HG03135 (cell line): ENCODE measurements at regions not wholly inside any gene's neighbourhood (a gene's known extent, or its start where the extent isn't known, plus 50 kb on each side); places are given as distances from the start of the nearest gene placed in this dataset.

Experiments
- ATAC-seq: cut with Tn5 transposase; IDR thresholded peaks from one replicate; pipeline ENCODE4 v1.9.1; 2021; ENCODE audit warnings: mild to moderate bottlenecking, moderate library complexity; ENCODE audit not compliant: unreplicated experiment

DNA sequence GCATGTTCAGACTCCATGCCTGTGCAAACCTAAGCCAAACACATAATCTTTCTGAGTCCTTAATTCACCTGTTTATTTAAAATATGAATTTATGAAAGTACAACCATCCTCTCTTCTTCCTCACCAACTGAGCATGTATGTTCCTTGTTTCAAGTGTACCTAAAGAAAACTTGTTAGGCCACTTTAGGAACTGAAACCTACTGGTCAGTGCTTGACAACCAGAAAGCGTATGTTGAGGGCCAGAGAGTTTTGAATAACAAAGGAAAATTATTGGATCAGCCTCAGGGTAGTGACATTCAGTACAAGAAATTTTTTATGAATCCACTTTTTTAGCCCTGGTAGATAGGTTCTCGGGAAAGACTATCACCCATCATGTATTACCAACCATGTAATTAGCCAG is 847.6 kb upstream of the CELF4 start:
- no peak for ATAC-seq

DNA sequence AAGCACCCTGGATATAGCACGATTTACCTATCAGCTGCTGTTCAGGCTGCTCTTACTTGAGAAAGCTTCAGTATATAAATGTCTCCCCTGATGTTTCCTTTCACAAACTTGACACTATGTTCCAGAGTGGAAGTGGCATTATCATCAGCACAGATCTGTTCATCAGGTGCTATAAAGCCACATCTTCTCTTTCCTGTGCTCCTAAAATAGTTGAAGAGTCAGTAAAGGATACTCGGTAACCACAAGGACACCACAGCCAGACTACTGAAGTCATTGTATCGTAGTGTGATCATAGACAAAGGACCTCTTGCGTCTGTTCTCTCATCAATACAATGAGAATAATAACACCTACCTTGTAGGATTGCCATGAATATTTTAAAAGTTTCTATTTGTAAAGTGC is 841.0 kb upstream of the CELF4 start:
- ATAC-seq = no peak

DNA sequence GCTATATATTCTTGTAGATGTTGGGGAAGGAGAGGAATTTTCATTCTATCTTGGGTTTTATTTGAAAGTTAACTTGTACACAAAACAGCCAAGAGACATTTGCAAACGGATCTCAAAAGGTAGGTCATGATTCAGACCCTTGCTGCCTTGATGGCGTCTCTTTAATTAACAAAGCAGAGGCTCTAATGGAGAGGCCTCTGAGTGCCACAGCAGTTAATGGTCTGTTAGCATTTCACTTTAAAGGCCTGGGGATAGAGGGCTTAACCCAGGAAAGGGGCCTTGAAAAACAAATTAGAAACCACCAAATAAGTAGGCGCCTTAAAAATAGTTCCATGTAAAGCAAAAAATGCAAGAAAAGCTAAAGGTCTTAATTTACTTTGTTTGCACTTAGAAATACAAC is 836.9 kb upstream of the CELF4 start:
- no peak for ATAC-seq

DNA sequence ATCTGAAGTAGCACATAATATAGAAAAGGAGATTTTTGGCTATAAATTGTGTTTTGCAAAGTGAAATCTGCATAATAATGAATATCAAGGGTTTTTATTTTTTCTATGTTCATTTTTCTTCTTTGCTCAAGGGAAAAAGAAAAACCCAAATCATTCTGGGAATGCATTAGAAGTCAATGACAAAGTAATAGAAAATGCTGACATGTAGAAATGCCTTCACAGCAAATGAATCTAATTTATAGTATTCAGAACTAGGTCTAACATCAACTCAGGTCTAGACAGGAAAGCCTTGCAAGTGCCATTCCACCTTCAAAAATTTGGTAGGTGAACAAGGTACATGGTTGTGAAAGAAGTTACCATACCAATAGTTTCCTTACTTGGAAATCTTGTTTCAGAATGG is 831.5 kb upstream of the CELF4 start:
- ATAC-seq = no peak

DNA sequence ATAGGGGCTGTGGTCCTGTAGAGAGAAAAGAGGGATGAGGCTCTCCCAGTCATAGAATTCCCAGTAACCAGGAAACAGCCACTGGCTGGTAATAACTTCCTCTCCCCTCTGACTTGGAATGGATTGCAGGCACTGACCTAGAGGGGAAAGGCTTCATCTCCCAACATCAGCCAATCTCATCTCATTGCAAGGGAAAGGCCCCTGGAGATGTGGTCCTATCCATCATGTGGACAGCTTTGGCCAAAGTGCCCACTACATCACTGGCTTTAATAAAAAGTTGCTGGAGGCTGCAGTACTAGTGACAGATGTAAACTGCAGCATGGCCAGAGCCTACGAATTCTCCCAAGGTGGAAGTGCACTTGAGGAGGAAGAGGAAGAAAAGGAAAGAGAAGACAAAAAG is 820.5 kb upstream of the CELF4 start:
- ATAC-seq = no peak

DNA sequence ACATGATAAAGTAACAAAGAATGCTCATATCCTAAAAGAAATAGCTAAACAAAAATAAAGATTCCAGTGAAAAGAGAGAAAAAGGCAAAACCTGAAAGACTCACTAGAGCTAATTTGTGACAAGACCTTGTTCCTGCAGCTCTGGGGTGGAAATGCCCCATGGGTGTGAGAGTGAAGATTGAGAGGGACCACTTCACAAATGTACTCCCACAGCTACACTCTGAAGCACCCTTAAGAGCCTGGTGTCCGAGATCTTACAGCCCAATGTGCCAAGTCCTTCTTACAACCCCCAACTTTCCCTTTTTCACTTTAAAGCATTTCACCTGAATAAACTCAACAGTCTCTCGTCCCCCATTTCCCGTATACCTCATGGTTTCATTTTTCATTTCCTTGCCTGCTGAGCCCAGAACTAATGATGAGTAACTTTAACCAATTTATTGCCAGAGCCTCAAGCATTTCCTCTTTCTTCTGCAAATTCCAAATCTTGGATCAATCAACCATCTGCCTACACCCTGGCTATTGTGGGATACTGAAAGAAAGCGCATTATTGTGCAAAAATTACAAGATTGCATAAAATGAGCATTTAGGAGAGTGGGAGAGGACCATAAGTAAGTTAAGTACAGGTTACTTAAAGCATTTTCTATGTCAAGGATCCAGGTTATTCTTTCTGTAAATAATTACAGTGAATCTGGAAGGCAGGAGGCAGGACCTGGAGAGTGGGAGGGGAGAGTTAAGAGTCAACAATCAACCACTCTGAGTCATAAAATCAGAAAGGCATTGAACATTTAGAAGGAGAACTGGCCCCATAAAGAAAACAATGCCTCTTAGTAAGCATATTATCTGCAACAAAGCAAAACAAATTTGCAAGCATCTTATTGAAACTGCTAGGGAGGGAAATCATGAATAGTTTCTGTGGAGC is 804.4 kb upstream of the CELF4 start:
- no peak for ATAC-seq

DNA sequence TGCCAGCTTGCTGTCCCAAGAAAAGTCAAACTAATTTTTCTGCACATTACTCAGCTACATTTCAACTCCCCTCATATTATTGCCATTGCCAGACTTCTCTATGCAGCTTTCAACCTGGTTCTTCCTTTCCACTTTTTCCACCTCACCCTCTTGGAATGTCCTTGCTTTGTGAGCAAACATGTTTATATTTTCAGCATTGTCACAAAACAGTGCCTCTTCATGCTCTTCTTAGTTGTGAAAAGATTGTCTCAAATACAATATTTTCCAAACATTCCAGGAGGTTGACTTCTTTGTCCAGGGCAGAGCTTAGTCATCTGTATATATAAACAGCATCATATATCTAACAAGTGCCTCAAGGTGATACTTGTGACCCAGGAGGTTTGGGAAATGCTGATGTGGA is 803.3 kb upstream of the CELF4 start:
- ATAC-seq = no peak

DNA sequence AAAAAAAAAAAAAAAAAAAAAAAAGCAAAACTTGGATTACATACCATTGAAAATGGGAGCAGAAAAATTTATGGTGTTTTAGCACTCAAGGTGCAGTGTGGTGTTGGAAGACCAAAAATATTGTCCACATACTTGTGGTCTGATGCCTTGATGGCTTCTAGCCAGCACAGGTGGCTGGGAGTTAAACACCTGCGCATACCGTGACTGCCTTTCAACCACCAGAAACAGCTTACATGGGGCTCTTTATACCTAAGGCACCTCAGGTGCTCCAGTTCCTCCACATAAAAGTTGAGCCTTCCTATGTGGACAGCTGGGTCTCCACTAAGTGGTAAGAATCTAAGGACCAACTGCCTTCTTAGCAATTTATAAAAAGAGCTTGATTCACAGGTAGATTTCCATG is 802.6 kb upstream of the CELF4 start:
- ATAC-seq = no peak

DNA sequence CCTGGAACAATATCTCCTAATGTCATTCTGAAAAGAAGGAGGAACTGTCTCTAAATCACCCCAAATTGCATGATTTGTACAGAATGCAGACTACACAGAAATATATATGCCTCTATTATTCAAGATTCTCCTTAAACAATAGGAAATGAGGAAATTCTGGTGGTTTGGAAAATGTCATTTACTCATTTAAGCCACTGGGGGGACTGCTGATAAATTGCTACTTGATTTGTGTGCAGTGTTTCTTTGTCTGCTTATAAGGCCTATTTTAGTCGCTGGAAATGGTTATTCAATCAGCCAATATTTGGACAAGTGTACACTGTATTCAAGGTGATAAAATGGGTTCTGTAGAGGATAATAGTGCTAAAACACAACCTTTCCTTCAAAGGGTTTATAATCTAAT is 801.9 kb upstream of the CELF4 start:
- no peak for ATAC-seq

DNA sequence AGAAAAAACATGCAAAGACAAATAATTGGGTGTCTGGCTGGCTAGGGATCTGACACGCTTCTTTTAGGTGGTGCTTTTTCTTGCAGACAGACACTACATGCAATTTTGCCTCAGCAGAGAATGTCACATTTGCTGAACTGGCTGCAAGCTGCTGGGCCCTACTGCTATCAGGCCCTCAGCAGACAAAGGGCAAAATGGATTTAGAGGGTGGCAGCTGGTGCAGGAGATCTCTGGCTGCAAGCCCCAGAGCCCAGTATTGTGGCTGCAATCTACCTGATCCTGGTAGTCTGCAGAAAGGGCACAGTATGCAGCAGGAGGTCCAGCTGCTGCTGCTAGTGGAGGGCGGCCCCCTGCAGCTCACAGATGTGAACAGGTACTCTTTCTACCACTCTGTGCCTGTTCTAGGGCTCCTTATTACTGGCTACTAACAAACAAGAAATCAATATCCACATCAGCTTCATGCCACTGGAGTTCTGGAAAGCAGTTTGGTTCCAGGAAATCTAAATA is 796.7 kb upstream of the CELF4 start:
- no peak for ATAC-seq

DNA sequence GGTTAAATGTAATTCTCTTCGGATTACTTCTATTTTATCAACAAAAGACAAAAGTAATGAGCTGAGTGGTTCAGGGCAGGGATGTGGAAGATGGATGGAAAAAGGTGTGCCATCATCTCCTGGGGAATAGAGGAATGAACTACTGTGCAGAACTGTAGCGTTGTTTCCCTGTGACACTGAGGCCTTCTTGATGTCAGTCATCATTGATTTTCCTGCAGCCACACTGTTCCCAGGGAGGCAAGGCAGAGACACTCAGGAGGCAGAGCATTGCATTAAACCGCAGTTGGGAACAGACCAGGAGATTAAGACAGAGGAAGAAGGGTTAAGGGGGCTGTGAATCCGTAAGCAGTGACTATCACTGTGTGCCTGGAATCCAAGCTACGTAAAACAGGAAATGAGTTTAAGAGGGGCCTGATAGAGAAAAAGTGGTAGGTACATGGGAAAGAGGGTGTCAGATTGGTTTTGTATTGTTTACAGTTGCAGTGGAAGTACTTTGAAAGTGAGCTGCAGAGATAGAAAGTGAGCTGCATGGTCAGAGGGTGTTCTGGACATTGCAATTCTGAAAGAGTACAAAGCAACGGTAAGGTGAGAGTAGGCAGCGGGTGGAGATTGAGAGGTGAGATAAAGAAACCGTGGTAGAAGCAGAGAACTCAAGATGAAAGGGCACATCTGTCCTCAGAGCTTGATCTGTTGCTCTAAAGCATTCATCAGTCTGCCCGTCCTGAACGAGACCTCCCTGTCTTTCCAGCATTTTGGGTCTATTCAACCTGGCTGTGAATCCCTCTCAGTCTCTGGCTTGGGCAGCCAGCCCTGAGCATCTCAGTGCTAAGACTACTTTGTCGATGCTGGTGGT is 793.4 kb upstream of the CELF4 start:
- ATAC-seq = no peak

DNA sequence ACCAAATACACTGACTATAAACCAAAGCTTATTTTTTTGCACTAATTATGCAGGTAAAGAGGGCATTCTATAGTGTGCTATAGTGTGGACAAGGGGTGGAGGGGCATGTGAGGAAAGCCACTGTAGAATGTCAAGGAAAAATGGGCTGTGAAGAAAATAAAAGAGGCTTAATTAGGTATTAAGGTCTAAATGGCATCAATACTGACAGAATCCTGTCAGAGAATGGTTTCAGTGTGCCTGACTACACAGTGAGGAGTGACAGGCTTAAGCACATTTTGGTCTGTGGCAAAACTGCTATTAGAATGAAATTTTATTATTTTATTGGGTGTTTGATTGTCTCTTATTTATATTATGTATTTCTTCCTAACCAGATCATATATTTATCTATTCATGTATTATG is 787.6 kb upstream of the CELF4 start:
- no peak for ATAC-seq

DNA sequence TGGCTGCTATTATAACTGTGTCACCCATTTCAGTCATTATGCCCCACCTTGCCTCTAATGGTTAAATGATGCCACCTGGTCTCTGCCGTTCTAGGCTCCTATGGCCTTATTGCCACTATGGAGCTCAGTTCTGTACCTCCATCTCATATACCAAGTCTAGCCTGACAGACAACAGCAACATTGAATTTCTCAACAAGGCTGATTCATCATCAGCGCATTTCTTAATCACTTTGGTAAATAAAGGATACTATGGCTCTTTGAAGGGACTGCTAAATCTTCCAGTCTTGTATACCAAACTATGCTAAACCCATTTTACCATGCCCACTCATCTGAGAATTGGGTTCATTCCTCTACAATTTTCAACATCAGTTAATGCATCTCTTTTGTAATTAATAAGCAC is 784.5 kb upstream of the CELF4 start:
- ATAC-seq = no peak

DNA sequence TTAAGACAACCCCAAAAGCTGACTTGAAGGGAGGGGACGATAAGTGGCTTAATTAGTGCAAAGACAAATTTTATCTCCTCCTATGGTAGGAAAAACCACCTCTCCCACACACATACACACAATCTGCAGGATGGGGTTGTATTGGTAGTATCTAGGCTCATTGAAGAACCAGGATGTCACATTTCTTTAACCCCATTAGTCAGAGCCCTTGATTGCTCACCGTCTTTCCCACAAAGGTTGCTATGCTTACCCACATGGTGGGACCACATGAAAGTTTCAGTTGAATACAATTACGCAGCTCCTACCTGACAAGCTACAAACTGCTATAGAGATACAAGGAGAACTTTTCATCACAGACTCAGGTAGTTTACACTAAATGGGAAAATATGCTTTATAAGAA is 765.0 kb upstream of the CELF4 start:
- ATAC-seq = no peak

DNA sequence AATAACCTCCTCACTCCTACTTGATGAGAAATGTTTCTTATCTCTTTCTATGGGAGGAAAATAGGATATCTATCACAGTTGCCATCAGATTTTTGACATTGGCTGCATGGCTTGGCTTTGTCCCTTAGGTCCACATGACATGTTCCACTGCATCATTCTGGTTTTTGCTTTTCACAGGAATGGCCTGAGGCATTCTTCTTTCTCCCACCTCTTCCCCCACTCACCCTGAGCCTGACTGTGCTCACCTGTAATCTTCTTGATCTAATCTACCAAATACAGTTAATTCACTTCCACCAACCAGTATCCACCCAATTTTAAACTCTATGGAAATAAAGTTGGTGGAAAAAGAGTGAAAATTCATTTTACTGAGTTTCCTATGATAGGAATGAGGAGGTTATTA is 763.5 kb upstream of the CELF4 start:
- no peak for ATAC-seq

DNA sequence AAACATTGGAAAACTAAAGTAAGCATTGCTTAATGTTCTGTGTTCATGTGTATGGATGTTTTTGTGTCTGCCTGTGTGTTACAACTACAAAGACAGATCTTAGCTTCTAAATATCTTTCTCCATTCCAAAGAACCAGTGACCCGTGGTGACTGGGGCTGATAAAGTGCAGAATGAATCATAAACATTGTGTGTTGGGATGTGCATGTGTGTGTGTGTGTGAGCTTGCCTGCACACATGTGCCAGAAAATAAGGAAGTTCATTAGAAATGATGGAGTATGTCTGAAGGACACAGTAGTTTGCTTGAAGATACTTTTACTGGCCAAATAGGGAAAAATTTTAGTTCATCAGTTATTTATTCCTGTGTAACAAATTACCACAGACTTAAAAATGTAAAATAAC is 756.6 kb upstream of the CELF4 start:
- no peak for ATAC-seq

DNA sequence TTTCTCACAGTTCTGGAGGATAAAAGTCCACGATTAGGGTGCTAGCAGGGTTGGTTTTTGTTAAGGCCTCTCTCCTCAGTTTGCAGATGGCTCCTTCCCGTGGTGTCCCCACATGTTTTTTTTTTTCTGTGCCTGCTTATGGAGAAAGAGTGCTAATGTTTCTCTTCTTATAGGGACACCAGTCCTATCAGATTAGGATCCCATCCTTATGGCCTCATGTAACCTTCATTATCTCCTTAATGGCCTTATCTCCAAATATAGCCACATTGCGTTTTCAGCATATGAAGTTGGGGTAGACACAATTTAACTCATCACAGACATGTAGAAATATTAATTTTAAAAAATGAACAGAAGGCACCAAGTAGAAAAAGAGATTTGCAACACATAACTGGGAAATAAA is 755.7 kb upstream of the CELF4 start:
- ATAC-seq = no peak

DNA sequence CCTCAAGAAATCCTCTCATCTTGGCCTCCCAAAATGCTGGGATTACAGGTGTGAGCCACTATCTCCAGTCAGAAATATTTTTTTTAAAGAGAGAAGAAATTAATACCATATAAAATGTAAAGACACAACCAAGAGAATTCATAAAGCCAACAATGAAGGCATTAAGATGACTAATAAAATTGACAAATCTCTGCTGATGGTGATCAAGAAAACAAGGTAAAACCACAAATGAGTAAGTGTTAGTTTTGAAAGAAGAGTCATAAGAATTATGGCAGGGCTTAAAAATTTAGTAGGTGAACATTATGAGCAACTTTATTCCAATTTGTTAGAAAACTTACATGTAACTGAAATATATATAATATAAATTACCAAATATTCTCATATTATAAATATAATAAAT is 752.8 kb upstream of the CELF4 start:
- no peak for ATAC-seq

DNA sequence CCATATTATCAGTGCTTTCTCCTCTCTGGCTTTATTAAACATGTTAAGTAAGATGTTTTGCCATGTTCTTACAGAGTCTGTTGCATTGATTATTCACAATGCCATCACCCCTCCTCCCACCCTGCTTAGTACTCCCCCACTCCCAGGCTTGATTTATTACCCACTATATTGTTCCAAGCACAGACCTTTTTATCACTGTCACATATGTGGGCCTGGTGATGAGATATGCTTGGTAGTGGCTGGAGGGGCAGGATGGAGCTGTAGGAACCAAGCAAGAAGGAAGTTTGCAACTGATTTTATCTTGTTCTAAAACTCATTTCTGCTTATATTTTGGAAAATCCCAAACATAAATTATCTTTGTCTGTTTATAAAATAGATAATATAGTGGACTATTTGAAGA is 748.2 kb upstream of the CELF4 start:
- no peak for ATAC-seq

DNA sequence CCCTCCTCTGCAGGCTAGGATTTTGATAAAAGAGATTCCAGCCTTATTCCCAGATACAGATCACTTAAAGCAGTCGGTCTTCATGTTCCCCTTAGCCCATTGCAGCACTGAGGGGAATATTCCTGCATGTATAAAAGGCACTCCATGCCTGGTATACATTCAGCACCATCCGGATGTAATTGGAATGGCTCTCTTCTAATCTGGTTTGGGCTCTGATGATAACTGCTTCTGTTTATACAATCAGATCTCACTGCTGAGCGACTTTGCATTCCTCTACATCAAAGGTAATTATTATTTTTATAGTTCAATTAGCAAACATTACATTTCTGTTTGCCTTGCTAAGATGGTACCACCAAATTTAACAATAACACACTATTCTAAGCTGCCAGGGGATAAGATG is 746.9 kb upstream of the CELF4 start:
- ATAC-seq = no peak

DNA sequence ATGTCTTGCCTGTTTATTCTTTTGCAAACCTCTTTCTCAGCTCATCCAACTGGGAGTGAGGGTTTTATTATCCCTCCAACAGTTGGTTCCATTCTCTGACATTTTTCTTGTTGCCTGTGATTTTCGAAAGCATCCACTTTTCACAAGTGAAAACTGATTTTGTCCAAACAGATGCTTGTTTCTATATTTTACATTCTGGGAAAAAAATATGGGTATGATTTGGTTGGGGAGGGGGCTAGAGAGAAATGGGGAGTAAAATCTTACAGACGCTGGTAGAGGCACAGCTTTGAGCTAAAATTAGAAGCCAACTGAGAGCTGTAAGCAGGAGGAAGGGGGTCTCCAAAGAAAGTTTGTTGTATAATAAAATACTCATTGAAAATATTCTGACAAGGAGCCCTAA is 745.3 kb upstream of the CELF4 start:
- no peak for ATAC-seq

DNA sequence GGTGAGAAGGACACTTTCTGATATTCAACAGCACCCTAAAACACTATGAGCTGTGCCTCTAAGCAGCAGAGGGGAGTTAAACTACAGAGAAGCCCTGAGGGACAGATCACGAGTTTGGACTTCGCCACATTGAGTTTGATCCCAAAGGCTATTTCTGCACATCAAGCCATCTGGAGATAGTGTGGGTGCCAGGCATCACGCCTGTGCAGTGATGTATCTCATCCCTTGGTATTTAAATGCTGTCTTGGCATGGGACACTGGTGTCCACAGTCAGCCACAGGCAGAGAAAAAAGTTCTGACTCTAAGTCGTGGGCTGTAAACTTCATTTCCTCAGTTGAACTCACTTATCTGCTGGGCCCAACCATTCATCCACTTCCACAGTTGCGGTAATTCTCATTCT is 742.3 kb upstream of the CELF4 start:
- ATAC-seq = no peak
